GM21360 (cell line): ENCODE measurements at regions not wholly inside any gene's neighbourhood (a gene's known extent, or its start where the extent isn't known, plus 50 kb on each side); places are given as distances from the start of the nearest gene placed in this dataset.

Source experiments
- ATAC-seq: cut with Tn5 transposase; IDR thresholded peaks from one replicate; pipeline ENCODE4 v1.9.1; 2021; ENCODE audit warnings: mild to moderate bottlenecking, moderate library complexity; ENCODE audit not compliant: unreplicated experiment

DNA sequence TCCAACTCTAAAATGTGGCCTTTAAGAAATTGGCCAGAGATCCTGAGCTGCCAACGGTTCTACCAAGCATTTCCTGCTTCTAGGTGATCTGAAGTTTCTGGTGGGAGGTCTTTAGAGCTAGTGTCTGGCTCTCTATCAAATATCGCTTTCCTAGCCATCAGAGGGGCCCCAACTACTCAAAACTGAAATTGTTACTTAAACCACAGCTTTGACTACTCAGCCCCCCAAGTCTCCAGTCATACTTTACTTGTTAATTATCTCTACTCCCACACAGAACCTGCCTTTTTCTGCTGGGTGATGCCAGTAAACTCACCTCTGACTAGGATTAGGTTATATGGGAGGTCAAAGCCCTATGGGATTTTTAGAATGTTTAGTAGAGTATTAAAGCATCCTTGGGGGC, 95.1 kb downstream of the FASLG start:
- ATAC-seq: no peak

GRCh38 chr1:172754609-172755008, 95.7 kb downstream of the FASLG start:
- no peak for ATAC-seq

GRCh38 chr1:172755099-172755498, 96.2 kb downstream of the FASLG start:
- ATAC-seq: no peak

GRCh38 chr1:172756024-172756423, 97.1 kb downstream of the FASLG start:
- ATAC-seq: no peak

GRCh38 chr1:172758259-172758658, 99.4 kb downstream of the FASLG start:
- ATAC-seq: no peak

- ATAC-seq: no peak
Measured at GRCh38 chr1:172760121-172760520, 101.2 kb downstream of the FASLG start.

DNA sequence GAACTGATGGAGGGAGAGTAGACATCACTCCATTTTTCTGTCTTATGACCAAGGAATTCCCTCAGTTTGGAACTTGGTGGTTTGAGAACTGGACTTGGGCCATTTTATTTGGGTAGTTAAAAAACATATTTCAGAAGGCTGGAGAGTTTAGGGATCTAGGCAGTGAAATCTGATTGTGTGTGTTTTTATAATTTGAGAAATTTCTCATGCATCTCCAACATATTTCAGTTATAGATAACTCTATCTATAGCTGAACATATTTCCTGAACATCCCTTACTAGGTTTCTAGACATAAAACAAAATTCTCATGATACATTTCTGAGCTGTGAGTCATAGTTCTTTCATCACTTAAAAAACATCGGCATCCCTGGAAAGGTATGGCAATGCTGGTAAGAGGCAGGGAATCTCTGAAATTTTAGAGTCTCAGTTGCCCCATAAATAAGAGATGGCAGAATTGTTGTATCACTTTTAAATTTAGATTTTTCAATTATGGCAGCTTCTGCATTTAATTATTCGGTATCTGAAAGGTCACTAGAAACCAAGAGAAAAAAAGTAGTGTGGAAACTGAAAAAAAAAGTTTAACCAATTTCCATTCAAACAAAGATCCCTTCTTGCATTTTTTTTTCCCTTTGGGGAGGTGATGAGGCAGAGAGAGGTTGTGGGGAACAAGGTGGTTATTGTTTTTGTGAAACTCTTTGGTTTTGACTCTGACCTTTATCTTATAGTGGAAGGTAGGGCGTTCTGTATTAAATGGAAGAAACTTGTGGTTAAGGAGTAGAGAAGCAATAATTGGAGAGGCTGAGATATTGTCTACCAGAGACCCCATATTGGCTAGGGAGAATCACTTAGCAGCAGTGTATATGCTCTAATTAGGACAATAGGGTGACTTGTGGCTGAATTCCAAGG, 102.9 kb downstream of the FASLG start:
- no peak for ATAC-seq

GRCh38 chr1:172763057-172763456, 104.2 kb downstream of the FASLG start:
- no peak for ATAC-seq

DNA sequence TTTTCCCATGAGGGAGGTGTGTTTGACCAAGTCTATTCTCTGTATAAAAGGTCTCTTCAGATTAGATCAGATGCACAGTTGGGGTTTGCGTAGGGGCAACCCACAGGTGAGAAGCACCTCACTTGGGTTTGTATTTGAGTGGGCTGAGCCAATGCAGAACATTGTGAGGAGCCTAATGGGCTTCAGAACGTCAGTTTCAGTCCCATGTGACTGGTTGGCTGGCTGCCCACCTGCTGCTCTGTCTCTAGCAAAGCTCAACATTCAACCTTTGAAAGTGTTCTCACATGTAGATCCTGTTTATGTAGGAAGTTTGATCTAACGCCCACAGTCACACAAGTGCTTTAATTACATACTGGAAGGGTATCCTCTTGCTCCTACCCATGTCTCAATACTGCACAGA, 105.5 kb downstream of the FASLG start:
- ATAC-seq: no peak

GRCh38 chr1:172766462-172766861, 107.6 kb downstream of the FASLG start:
- no peak for ATAC-seq

DNA sequence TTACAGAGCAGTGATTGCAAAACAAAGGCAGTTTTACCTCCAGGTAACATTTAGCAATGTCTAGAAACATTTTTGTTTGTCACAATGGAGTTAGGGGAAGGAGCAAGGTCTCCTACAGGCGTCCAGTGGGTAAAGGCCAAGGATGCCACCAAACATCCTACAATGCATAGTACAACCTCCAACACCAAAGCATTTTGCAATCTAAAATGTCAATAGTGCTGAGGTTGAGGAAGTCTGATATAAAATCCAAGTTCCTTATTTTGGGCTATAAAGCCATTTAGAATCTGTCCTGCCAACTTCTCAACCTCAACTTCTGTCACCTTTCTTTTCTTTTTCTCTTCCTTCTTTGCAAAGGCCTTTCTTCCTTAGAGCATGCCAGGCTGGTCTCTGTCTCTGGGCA, 111.2 kb downstream of the FASLG start:
- no peak for ATAC-seq

DNA sequence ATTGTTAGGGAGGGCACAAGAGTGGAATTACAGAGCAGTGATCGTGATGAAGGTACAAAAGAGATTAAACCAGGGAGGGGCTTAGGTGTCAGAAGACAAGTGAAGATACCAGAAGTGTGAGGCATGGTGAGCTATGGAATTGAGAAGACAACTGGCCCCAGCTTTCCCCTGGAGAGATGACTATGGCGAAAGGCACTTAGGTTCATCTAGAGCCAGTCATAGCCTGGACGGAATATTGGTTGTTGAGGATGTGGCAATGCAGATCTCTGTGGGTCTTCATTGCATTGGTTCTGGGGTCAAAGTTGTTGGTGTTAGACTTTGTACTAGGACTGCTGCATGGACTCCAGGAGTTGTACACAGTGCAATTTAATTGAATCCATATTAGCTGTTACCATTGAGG, 115.7 kb downstream of the FASLG start:
- no peak for ATAC-seq

DNA sequence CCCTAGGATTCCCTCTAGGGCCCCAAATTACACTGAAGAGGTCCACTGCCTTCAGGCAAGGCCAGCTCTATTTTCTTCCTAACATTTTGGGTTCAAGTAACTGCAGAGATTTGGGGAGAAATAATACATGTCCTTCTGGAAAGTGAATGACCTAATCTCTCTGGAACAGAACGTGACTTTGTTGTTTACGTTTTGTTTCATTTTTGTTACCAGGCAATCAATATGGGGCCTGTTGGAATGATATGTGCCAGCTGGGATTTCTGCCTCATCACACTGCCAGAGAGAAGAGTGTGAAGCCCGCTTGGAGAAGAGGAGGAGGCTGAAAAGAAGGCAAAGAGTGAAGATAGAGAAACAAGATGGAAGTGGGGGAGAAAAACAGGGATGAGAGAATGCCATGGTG, 116.7 kb downstream of the FASLG start:
- no peak for ATAC-seq

- no peak for ATAC-seq
Measured at GRCh38 chr1:172776071-172776470, 117.2 kb downstream of the FASLG start.

- no peak for ATAC-seq
Measured at GRCh38 chr1:172777767-172778166, 118.9 kb downstream of the FASLG start.

- peak; percentile 91 for ATAC-seq
Measured at GRCh38 chr1:172778456-172779455, 119.9 kb downstream of the FASLG start.

GRCh38 chr1:172779491-172779890, 120.6 kb downstream of the FASLG start:
- ATAC-seq: no peak

- ATAC-seq: no peak
Measured at GRCh38 chr1:172781513-172782140, 122.7 kb downstream of the FASLG start.

GRCh38 chr1:172789840-172790239, 130.9 kb downstream of the FASLG start:
- no peak for ATAC-seq

DNA sequence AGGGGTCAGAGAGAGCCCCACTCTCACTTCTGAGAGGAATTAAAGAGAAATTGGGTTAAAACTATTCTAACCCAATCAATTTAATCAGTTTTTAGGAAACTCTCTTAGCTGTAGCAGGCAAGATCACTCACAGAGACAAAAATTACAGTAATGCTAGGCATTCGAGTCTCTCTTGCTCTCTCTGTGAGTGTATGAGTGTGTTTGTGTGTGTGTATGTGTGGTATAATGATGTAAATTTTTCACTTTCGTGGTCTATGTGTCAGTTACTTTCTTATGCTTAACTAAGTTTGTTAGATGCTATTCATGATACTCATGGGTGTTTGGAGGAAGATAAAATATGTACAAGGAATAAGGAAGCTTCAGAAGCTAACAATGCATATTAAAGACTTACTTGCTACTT, 131.3 kb downstream of the FASLG start:
- no peak for ATAC-seq

- no peak for ATAC-seq
Measured at GRCh38 chr1:172793823-172794222, 134.9 kb downstream of the FASLG start.
